Ascending aorta (tissue), 2 donors: ENCODE measurements at regions not wholly inside any gene's neighbourhood (a gene's known extent, or its start where the extent isn't known, plus 50 kb on each side); places are given as distances from the start of the nearest gene placed in this dataset.

Experiments used
- DNase-seq, 2 donors: peaks; one replicate each; pipeline ENCODE4 v3.0.0-alpha.2; 2019; ENCODE audit warnings: low spot score in 2 of 2
- H3K27ac ChIP-seq, 2 donors: fragments of 200-600 bp; sonication (generic); one replicate each; pipeline ENCODE4 v1.5.1; 2016 to 2017; ENCODE audit warnings: mild to moderate bottlenecking in 1 of 2
- H3K27me3 ChIP-seq: fragments of 200-600 bp; sonication (generic); one replicate; pipeline ENCODE4 v1.5.1; 2017
- H3K36me3 ChIP-seq, 2 donors: fragments of 200-600 bp; sonication (generic); one replicate each; pipeline ENCODE4 v1.5.1; 2016
- H3K4me1 ChIP-seq, 2 donors: fragments of 200-600 bp; sonication (generic); one replicate each; pipeline ENCODE4 v1.5.1; 2016 to 2017; ENCODE audit warnings: mild to moderate bottlenecking in 1 of 2
- H3K4me3 ChIP-seq, 2 donors: fragments of 200-600 bp; sonication (generic); one replicate each; pipeline ENCODE4 v1.5.1; 2016 to 2017; ENCODE audit warnings: mild to moderate bottlenecking in 1 of 2
- H3K9me3 ChIP-seq, 2 donors: fragments of 200-600 bp; sonication (generic); one replicate each; pipeline ENCODE4 v1.5.1; 2016
- intact Hi-C: fragments of 100-400 bp; cut with DNase I; formaldehyde crosslinking; loops from one replicate; pipeline ENCODE4 v1.15.1; 2023
- TF ChIP-seq, protein P1 (sequence below), 3 experiments: fragments of 200-600 bp in 2 of 3; fragments of 450-650 bp in 1 of 3; sonication (generic) in 2 of 3; IDR thresholded peaks; one replicate each; pipeline ENCODE4 v1.5.1; 2016 to 2019; ENCODE audit warnings: antibody characterized with exemption in 3 of 3, mild to moderate bottlenecking in 1 of 3, moderate library complexity in 1 of 3

- H3K27ac ChIP-seq = no peak overlapping the region
- intact Hi-C loops = no loop called here
- peaks cover 0 to 11% of the 10 kb centered on the region in 2 donors for H3K4me1 ChIP-seq
- no peaks in the 10 kb centered on the region for H3K9me3 ChIP-seq
- no peaks in the 10 kb centered on the region for H3K36me3 ChIP-seq
- TF ChIP-seq, protein P1, sequence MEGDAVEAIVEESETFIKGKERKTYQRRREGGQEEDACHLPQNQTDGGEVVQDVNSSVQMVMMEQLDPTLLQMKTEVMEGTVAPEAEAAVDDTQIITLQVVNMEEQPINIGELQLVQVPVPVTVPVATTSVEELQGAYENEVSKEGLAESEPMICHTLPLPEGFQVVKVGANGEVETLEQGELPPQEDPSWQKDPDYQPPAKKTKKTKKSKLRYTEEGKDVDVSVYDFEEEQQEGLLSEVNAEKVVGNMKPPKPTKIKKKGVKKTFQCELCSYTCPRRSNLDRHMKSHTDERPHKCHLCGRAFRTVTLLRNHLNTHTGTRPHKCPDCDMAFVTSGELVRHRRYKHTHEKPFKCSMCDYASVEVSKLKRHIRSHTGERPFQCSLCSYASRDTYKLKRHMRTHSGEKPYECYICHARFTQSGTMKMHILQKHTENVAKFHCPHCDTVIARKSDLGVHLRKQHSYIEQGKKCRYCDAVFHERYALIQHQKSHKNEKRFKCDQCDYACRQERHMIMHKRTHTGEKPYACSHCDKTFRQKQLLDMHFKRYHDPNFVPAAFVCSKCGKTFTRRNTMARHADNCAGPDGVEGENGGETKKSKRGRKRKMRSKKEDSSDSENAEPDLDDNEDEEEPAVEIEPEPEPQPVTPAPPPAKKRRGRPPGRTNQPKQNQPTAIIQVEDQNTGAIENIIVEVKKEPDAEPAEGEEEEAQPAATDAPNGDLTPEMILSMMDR (IDR thresholded peaks at IDR 0.05) = no peak
- no peak overlapping the region for H3K4me3 ChIP-seq
- no peaks in the 10 kb centered on the region for H3K27me3 ChIP-seq
- no peak for DNase-seq
These were observed 50.8 kb upstream of the MAX start for GRCh38 chr14:65153101-65153500.

DNA sequence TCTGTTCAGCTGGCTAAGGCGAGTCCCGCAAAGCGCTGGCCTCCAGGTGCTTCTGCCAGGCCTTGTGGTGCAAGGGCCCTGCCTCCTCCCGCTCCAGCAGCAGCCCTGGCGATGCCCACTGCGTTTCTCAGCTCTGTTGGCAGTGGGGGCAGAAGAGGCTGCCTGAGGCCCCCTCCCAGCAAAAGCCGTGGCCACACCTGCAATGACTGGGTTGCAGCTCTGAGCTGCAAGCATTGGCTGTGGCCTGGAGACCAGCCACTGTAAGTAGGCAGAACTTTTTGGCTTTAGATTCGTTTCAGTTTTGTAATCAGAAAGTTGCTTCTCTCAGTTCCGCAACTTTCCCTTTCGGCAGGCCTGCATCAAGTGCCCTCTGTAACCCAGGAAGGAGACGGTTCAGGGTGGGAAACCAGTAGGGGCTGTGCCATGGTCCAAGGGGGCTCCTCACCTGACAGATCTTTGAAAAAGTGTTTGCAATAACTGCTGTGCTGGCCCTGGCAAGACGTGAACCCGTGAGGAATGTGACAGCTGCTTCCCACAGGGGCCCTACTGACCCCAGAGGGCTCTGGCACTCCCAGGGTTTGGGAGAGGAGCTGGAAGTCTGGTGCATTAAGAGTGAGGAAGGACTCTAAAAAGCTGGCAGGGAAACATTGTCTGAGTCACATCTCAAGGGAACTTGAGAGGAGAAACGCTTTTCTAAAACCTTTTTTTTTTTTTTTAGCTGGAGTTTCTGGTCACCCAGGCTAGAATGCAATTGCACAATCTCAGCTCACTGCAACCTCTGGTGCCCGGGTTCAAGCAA lies 54.5 kb upstream of the MAX start:
- Histone ChIP-seq H3K9me3 (no peaks in the 10 kb centered on the region), H3K4me3 (peak overlapping the region; percentile 47 to 50), H3K36me3 (no peaks in the 10 kb centered on the region), H3K27me3 (no peaks in the 10 kb centered on the region), H3K4me1 (peaks cover 0 to 11% of the 10 kb centered on the region in 2 donors), H3K27ac (peak overlapping the region; percentile 83 to 88)
- TF ChIP-seq, protein P1 (IDR thresholded peaks at IDR 0.05) = no peak
- intact Hi-C loops = loop anchor here (2.0 to 5.0 kb wide), 2 partner anchors 54 to 256 kb away; partner anchors contain the start of genes FUT8 and MAX
- peak in 1 of 2 donors; percentile 75 for DNase-seq

GRCh38 chr14:65159281-65160062 lies 57.2 kb upstream of the MAX start:
- H3K4me1 ChIP-seq = peaks cover 0 to 11% of the 10 kb centered on the region in 2 donors
- no peaks in the 10 kb centered on the region for H3K36me3 ChIP-seq
- H3K4me3 ChIP-seq = no peak overlapping the region
- DNase-seq = no peak
- H3K9me3 ChIP-seq = no peaks in the 10 kb centered on the region
- no peaks in the 10 kb centered on the region for H3K27me3 ChIP-seq
- no peak overlapping the region for H3K27ac ChIP-seq
- TF ChIP-seq, protein P1 (IDR thresholded peaks at IDR 0.05) = no peak
- intact Hi-C loops = loop anchor here (5.0 kb wide), 1 partner anchor 253 kb away; the partner anchor contains the start of gene FUT8

DNA sequence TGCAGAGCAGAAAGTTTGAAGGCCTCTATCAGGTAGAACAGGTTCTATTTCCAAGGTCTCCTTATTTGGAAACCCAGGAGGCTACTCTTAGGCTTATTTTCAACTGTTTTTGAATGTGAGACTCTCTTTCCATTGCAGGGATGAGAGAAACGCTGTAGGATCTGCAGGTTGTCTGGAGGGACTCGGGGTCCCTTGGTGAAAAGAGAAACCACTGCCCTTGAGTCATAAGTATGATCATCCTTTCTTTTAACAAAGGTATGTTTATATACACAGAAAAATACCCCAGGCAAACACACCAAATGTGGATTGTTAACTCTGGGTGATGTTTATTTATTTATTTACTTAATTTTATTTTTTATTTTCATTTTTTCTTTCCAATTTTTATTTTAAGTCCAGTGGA lies 57.8 kb upstream of the MAX start:
- Histone ChIP-seq H3K27ac (no peak overlapping the region), H3K27me3 (no peaks in the 10 kb centered on the region), H3K9me3 (no peaks in the 10 kb centered on the region), H3K4me1 (peaks cover 0 to 11% of the 10 kb centered on the region in 2 donors), H3K4me3 (no peak overlapping the region), H3K36me3 (no peaks in the 10 kb centered on the region)
- no peak for DNase-seq
- intact Hi-C loops = no loop called here
- TF ChIP-seq, protein P1 (IDR thresholded peaks at IDR 0.05) = no peak

GRCh38 chr14:65162031-65162430 lies 59.7 kb upstream of the MAX start:
- TF ChIP-seq, protein P1 (IDR thresholded peaks at IDR 0.05) = no peak
- Histone ChIP-seq H3K27me3 (no peaks in the 10 kb centered on the region), H3K4me3 (no peak overlapping the region), H3K4me1 (peaks cover 0 to 4% of the 10 kb centered on the region in 2 donors), H3K9me3 (no peaks in the 10 kb centered on the region), H3K27ac (no peak overlapping the region), H3K36me3 (no peaks in the 10 kb centered on the region)
- DNase-seq = no peak
- intact Hi-C loops = no loop called here
